ENCODE measurements at regions not wholly inside any gene's neighbourhood (a gene's known extent, or its start where the extent isn't known, plus 50 kb on each side); places are given as distances from the start of the nearest gene placed in this dataset.

GRCh38 chr18:28794459-28795245, 617.7 kb upstream of the CDH2 start:
- DNase-seq (ENCODE audit: low read depth in 2 of 2), result peak; percentile 26 to 94

- DNase-seq (ENCODE audit: low read depth in 2 of 2), result peak; percentile 21 to 74
Measured at GRCh38 chr18:28793901-28794300, 617.0 kb upstream of the CDH2 start.

- DNase-seq (ENCODE audit: low read depth in 2 of 2), result no peak
Measured at GRCh38 chr18:28792404-28793086, 615.6 kb upstream of the CDH2 start.

GRCh38 chr18:28791101-28791500, 614.2 kb upstream of the CDH2 start:
- DNase-seq (ENCODE audit: low read depth in 2 of 2), result no peak

GRCh38 chr18:28789502-28789901, 612.6 kb upstream of the CDH2 start:
- no peak for DNase-seq (ENCODE audit: low read depth in 2 of 2)

GRCh38 chr18:28786926-28787325, 610.0 kb upstream of the CDH2 start:
- no peak for DNase-seq (ENCODE audit: low read depth in 2 of 2)

DNA sequence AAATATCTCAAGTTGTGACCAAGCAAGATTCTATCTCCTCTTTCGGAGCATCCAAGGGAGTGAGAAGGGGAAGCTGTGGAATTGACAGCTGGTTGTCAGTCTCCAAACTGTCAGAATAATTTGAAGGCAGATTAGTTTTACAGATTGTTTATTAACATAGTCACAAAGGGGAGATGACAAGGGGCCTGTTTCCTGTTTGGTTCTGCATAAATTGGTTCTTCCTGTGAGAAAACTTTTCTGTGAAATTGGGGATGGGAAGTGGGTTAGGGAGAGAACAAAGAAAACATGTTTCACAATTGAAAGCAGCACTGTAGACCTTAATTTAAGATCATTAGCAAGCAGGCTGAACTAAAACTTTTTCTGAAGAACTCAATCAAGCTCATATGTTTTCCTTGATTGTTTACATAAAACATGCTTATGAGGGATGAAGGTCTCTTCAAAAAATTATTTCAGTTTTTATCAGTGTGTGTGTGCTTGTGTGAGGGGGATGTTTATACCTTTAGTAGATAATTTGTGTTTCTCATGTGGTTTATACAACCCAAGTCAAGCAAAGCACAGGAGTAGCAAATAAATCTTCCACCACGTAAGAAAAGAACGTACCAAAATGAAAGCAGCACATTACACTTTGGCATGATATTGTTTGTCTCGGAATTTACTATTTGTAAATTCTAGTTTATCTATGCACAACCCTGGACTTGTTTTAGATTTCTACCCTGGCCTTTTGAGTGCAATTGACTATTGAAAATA, 604.9 kb upstream of the CDH2 start:
- no peak for DNase-seq (ENCODE audit: low read depth in 2 of 2)

GRCh38 chr18:28778706-28779105, 601.8 kb upstream of the CDH2 start:
- DNase-seq (ENCODE audit: low read depth in 2 of 2), result no peak

GRCh38 chr18:28777756-28778155, 600.8 kb upstream of the CDH2 start:
- no peak for DNase-seq (ENCODE audit: low read depth in 2 of 2)

GRCh38 chr18:28771849-28772248, 594.9 kb upstream of the CDH2 start:
- no peak for DNase-seq (ENCODE audit: low read depth in 2 of 2)

GRCh38 chr18:28768791-28769768, 592.1 kb upstream of the CDH2 start:
- DNase-seq (ENCODE audit: low read depth in 2 of 2), result no peak

DNA sequence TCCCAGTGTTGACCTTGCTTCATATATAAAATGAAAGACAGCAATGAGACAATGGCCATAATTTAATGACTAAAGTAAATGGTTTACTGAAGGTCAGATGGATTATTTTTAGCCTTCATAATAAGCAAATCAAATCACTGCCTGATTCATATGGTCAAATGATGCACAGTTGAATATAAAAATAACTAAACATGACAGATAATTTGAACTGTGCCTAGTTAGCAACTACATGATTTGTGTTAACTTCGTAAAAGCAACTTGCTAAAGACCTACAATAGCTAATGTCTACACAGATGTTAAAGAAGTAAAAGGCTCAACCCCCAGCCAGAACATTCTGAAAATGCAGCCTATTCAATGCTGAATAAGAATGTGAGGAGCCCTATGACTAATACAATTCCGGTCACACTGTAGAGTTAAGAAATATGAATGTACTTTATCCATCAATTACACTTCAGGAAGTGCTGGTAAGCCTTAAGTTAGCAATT, 590.8 kb upstream of the CDH2 start:
- peak in 1 of 2 donors; percentile 67 for DNase-seq (ENCODE audit: low read depth in 2 of 2)

GRCh38 chr18:28767201-28767600, 590.3 kb upstream of the CDH2 start:
- DNase-seq (ENCODE audit: low read depth in 2 of 2), result no peak

- no peak for DNase-seq (ENCODE audit: low read depth in 2 of 2)
Measured at GRCh38 chr18:28766721-28767120, 589.8 kb upstream of the CDH2 start.

DNA sequence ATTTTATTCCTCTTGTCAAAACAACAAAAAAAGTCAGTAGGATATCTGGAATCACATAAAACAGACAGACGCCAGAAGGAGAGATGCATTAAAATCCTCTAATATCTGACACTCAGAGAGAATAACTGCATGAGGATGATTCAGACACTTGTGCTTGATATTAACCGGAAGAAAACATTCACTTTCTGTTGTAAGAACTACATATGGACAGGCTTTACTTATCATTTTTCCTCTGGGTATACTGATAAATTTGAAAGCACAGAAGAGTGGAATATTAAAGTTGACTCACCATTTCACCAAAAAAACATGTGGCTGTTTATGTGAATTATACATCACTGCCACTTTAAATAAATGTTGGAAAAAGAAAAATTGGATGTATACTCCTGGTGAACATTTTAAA, 589.1 kb upstream of the CDH2 start:
- no peak for DNase-seq (ENCODE audit: low read depth in 2 of 2)

GRCh38 chr18:28760299-28760698, 583.4 kb upstream of the CDH2 start:
- DNase-seq (ENCODE audit: low read depth in 2 of 2), result no peak

DNA sequence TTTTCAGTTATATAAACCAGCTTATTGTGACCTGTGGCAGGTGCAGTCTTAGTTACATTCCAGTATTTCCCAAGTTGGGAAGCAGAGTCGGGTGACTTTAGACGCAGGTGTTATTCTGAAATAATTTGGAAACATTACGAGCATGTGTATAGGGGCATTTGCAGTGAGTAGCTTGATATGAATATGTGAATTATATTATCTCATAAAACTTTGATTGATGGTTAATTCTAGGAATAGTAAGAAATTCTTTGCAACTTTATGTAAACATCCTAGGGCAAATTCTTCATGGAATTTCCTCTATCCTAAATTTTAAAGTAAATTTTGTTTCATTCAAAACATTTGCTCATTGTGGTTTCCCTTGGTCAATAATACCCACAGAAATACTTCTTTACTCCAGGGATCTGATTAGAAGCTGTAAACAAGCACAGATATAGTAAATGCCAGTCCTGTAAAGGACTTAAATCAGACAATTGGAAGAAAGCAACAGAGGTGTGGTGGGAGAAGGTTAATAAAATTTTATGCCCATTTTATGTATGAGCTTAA, 580.6 kb upstream of the CDH2 start:
- no peak for DNase-seq (ENCODE audit: low read depth in 2 of 2)

GRCh38 chr18:28743115-28743514, 566.2 kb upstream of the CDH2 start:
- no peak for DNase-seq (ENCODE audit: low read depth in 2 of 2)

- DNase-seq (ENCODE audit: low read depth in 2 of 2), result no peak
Measured at GRCh38 chr18:28740575-28740974, 563.6 kb upstream of the CDH2 start.

DNA sequence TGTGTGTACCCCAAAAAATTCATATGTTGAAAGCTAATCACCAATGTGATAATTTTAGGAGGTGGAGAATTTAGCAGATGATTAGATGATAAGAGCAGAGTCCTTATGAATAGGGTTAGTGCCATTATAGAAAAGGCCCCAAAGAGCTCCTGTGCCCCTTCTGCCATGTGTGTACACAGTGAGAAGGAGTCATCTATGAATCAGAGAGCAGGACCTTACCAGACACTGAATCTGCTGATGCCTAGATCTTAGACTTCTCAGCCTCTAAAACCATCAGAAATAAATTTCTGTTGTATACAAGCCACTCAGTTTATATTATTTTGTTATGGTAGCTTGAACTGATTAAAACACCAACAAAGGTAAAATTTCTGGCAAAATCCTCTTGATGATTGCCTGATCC, 560.0 kb upstream of the CDH2 start:
- DNase-seq (ENCODE audit: low read depth in 2 of 2), result no peak

GRCh38 chr18:28736223-28736622, 559.3 kb upstream of the CDH2 start:
- DNase-seq (ENCODE audit: low read depth in 2 of 2), result no peak

Data from dermis microvascular lymphatic vessel endothelial cell (primary cell).